CD14-positive monocyte (primary cell): ENCODE measurements at regions not wholly inside any gene's neighbourhood (a gene's known extent, or its start where the extent isn't known, plus 50 kb on each side); places are given as distances from the start of the nearest gene placed in this dataset.

Experiments used
- DNase-seq, 3 donors: peaks; one replicate each; pipeline ENCODE4 v3.0.0-alpha.2; 2011 to 2022
- H2AFZ ChIP-seq: 2 replicates; pipeline ENCODE4 v1.6.0; 2012; ENCODE audit warnings: mild to moderate bottlenecking, low read depth, low read length, inconsistent platforms; ENCODE audit not compliant: insufficient read depth, poor library complexity, severe bottlenecking
- H3K27ac ChIP-seq, 2 donors: 1 replicate in 1 of 2; 2 replicates in 1 of 2; pipeline ENCODE4 v1.5.1; 2012 to 2013; ENCODE audit warnings: low read length in 2 of 2, control low read depth in 1 of 2, inconsistent platforms in 1 of 2, low read depth in 1 of 2, mild to moderate bottlenecking in 1 of 2
- H3K27me3 ChIP-seq, 2 donors: one replicate each; pipeline versions ENCODE4 v1.6.0 to v1.6.1; 2011 to 2013; ENCODE audit warnings: low read length in 2 of 2; ENCODE audit not compliant: control insufficient read depth in 2 of 2, insufficient read depth in 2 of 2
- H3K36me3 ChIP-seq, 2 donors: replicated peaks in 1 of 2; 1 replicate in 1 of 2; 2 replicates in 1 of 2; pipeline versions ENCODE4 v1.5.1 to v1.6.1; 2012 to 2013; ENCODE audit warnings: low read length in 2 of 2, control low read depth in 1 of 2, inconsistent platforms in 1 of 2, mild to moderate bottlenecking in 1 of 2; ENCODE audit not compliant: insufficient read depth in 2 of 2, control insufficient read depth in 1 of 2
- H3K4me1 ChIP-seq, 2 donors: 1 replicate in 1 of 2; 2 replicates in 1 of 2; pipeline versions ENCODE4 v1.5.1 to v1.6.1; 2012 to 2013; ENCODE audit warnings: low read length in 2 of 2, control low read depth in 1 of 2, inconsistent platforms in 1 of 2, mild to moderate bottlenecking in 1 of 2, moderate library complexity in 1 of 2; ENCODE audit not compliant: insufficient read depth in 2 of 2, control insufficient read depth in 1 of 2
- H3K4me2 ChIP-seq: replicated peaks from 2 replicates; pipeline ENCODE3; 2012; ENCODE audit warnings: low read length, moderate library complexity, mild to moderate bottlenecking; ENCODE audit not compliant: poor library complexity, severe bottlenecking; ENCODE audit errors: extremely low read depth
- H3K4me3 ChIP-seq, 3 experiments: fragments of 200-600 bp in 1 of 3; sonication (generic) in 1 of 3; replicated peaks in 1 of 3; 1 replicate in 2 of 3; 2 replicates in 1 of 3; pipeline ENCODE4 v1.5.1; 2011 to 2013; ENCODE audit warnings: low read length in 3 of 3, mild to moderate bottlenecking in 3 of 3, control low read depth in 2 of 3, low read depth in 2 of 3, inconsistent platforms in 1 of 3, moderate library complexity in 1 of 3
- H3K79me2 ChIP-seq: 2 replicates; pipeline ENCODE4 v1.6.0; 2012; ENCODE audit warnings: mild to moderate bottlenecking, control low read depth, inconsistent platforms, low read length, moderate library complexity; ENCODE audit not compliant: insufficient read depth
- H3K9ac ChIP-seq: 2 replicates; pipeline ENCODE4 v1.6.0; 2017; ENCODE audit warnings: low read length, mild to moderate bottlenecking; ENCODE audit not compliant: insufficient read depth, poor library complexity, severe bottlenecking
- H3K9me3 ChIP-seq, 2 donors: replicated peaks in 1 of 2; 1 replicate in 1 of 2; 2 replicates in 1 of 2; pipeline versions ENCODE4 v1.5.1 to v1.6.1; 2012 to 2013; ENCODE audit warnings: low read length in 2 of 2, control low read depth in 1 of 2; ENCODE audit not compliant: control insufficient read depth in 1 of 2, insufficient read depth in 1 of 2
- H4K20me1 ChIP-seq: 2 replicates; pipeline ENCODE4 v1.6.0; 2012; ENCODE audit warnings: mild to moderate bottlenecking, low read length, control low read depth, moderate library complexity; ENCODE audit not compliant: insufficient read depth
- H3K27ac Mint-ChIP-seq, 7 donors: one replicate each; pipeline ENCODE4 v1.8.0; 2020; ENCODE audit warnings: mild to moderate bottlenecking in 7 of 7, mixed read lengths in 7 of 7, moderate library complexity in 6 of 7, inconsistent platforms in 2 of 7
- H3K27me3 Mint-ChIP-seq, 3 donors: one replicate each; pipeline ENCODE4 v1.8.0; 2021 to 2022; ENCODE audit warnings: low read depth in 3 of 3, mild to moderate bottlenecking in 3 of 3, mixed read lengths in 3 of 3, moderate library complexity in 3 of 3, inconsistent platforms in 1 of 3
- H3K36me3 Mint-ChIP-seq, 2 donors: one replicate each; pipeline ENCODE4 v1.8.0; 2020; ENCODE audit warnings: mixed read lengths in 2 of 2, inconsistent platforms in 1 of 2, mild to moderate bottlenecking in 1 of 2
- H3K4me1 Mint-ChIP-seq: one replicate; pipeline ENCODE4 v1.8.0; 2020; ENCODE audit warnings: mild to moderate bottlenecking, mixed read lengths
- H3K4me3 Mint-ChIP-seq, 2 donors: one replicate each; pipeline ENCODE4 v1.8.0; 2020; ENCODE audit warnings: mild to moderate bottlenecking in 2 of 2, mixed read lengths in 2 of 2, moderate library complexity in 1 of 2
- H3K9me3 Mint-ChIP-seq, 7 donors: one replicate each; pipeline ENCODE4 v1.8.0; 2020 to 2022; ENCODE audit warnings: mixed read lengths in 7 of 7, mild to moderate bottlenecking in 6 of 7, moderate library complexity in 6 of 7, inconsistent platforms in 2 of 7
- CTCF ChIP-seq: fragments of 200-600 bp; IDR thresholded peaks from one replicate; pipeline ENCODE4 v1.8.0; 2022; ENCODE audit warnings: antibody characterized with exemption, mild to moderate bottlenecking
- WGBS: methylation state at CpG from one replicate; pipeline ENCODE4 v1.1.5; 2013; ENCODE audit warnings: missing lambda C conversion rate; ENCODE audit not compliant: insufficient coverage; 5-methylcytosine and 5-hydroxymethylcytosine counted together
- intact Hi-C, 2 donors: fragments of 100-400 bp; cut with micrococcal nuclease; formaldehyde crosslinking; loops; one replicate each; pipeline versions ENCODE4 v1.15.0 to v1.15.1; 2023

GRCh38 chr7:96837593-96837992 lies 127.9 kb upstream of the SEM1 start:
- H3K9ac ChIP-seq: no peak overlapping the region
- peak overlapping the region in 1 of 3 experiments; percentile 15 for H3K4me3 ChIP-seq
- Mint-ChIP-seq H3K9me3 (no peaks in the 10 kb centered on the region), H3K36me3 (no peaks in the 10 kb centered on the region), H3K4me3 (peak overlapping the region in 1 of 2 donors; percentile 81), H3K27me3 (no peaks in the 10 kb centered on the region), H3K4me1 (peaks cover 28% of the 10 kb centered on the region), H3K27ac (peak overlapping the region in 4 of 7 donors; percentile 25 to 64 (median 52))
- peak in 2 of 3 donors; percentile 1 to 4 for DNase-seq
- H3K27me3 ChIP-seq: no peaks in the 10 kb centered on the region
- H3K27ac ChIP-seq: peak overlapping the region in 1 of 2 donors; percentile 43
- no peaks in the 10 kb centered on the region for H3K79me2 ChIP-seq
- no CpG with 5 or more reads among the region's 2 CpGs for WGBS
- H3K9me3 ChIP-seq: no peaks in the 10 kb centered on the region
- peak overlapping the region; percentile 26 for H2AFZ ChIP-seq
- H3K4me1 ChIP-seq: peaks cover 13 to 20% of the 10 kb centered on the region in 2 donors
- H3K36me3 ChIP-seq: no peaks in the 10 kb centered on the region
- H4K20me1 ChIP-seq: no peaks in the 10 kb centered on the region
- no peak for TF ChIP-seq CTCF
- H3K4me2 ChIP-seq: peak overlapping the region; percentile 48
- intact Hi-C loops: no loop called here

- no peak overlapping the region for H3K27ac Mint-ChIP-seq
- no peaks in the 10 kb centered on the region for H3K9me3 ChIP-seq
- H3K4me1 Mint-ChIP-seq: peaks cover 28% of the 10 kb centered on the region
- no peak overlapping the region for H3K4me3 Mint-ChIP-seq
- no peak overlapping the region for H2AFZ ChIP-seq
- H3K36me3 Mint-ChIP-seq: no peaks in the 10 kb centered on the region
- H3K4me2 ChIP-seq: no peak overlapping the region
- no peak for DNase-seq
- no peaks in the 10 kb centered on the region for H4K20me1 ChIP-seq
- no peaks in the 10 kb centered on the region for H3K27me3 ChIP-seq
- H3K36me3 ChIP-seq: no peaks in the 10 kb centered on the region
- no peak for TF ChIP-seq CTCF
- H3K4me3 ChIP-seq: no peak overlapping the region
- H3K27ac ChIP-seq: no peak overlapping the region
- WGBS: 78% methylated on average over 5 of the region's 7 CpGs
- peaks cover 0 to 3% (median 0%) of the 10 kb centered on the region in 7 donors for H3K9me3 Mint-ChIP-seq
- H3K27me3 Mint-ChIP-seq: no peaks in the 10 kb centered on the region
- H3K9ac ChIP-seq: no peak overlapping the region
- intact Hi-C loops: no loop called here
- no peaks in the 10 kb centered on the region for H3K79me2 ChIP-seq
- H3K4me1 ChIP-seq: peaks cover 13 to 20% of the 10 kb centered on the region in 2 donors
Observed at GRCh38 chr7:96838481-96838880, 128.8 kb upstream of the SEM1 start.
